ENCODE measurements at regions not wholly inside any gene's neighbourhood (a gene's known extent, or its start where the extent isn't known, plus 50 kb on each side); places are given as distances from the start of the nearest gene placed in this dataset.
A peak's percentile ranks its signal among the peaks of the same experiment; 100 is the strongest.

- Histone ChIP-seq H2AK5ac (ENCODE audit: insufficient read length, low read length) (no peak overlapping the region), H3K27me3 (ENCODE audit: insufficient read depth, low read length) (no peaks in the 10 kb centered on the region), H3K4me1 (ENCODE audit: insufficient read depth, low read length) (no peaks in the 10 kb centered on the region), H2BK120ac (ENCODE audit: low read depth, low read length, poor library complexity, severe bottlenecking) (no peak overlapping the region), H4K5ac (ENCODE audit: insufficient read length, low read depth, low read length) (no peak overlapping the region), H3K56ac (ENCODE audit: insufficient read length, low read depth, low read length) (peak overlapping the region; percentile 33), H2BK15ac (ENCODE audit: low read depth, low read length) (no peak overlapping the region), H2BK12ac (ENCODE audit: insufficient read length, low read depth, low read length) (no peak overlapping the region), H2BK5ac (ENCODE audit: insufficient read length, low read length) (no peak overlapping the region), H3K23ac (ENCODE audit: insufficient read length, low read depth, low read length) (no peak overlapping the region), H4K91ac (ENCODE audit: insufficient read length, low read depth, low read length) (no peak overlapping the region), H3K23me2 (ENCODE audit: insufficient read length, low read depth, low read length, poor library complexity, severe bottlenecking) (no peaks in the 10 kb centered on the region), H4K20me1 (ENCODE audit: control insufficient read depth, insufficient read depth, insufficient read length) (no peaks in the 10 kb centered on the region), H3K9ac (ENCODE audit: extremely low read depth, insufficient read length, low read length) (no peak overlapping the region), H3K14ac (ENCODE audit: insufficient read depth, low read length) (no peak overlapping the region), H4K8ac (replicated peaks; ENCODE audit: insufficient read length, low read depth, low read length) (no peak overlapping the region), H2AFZ (ENCODE audit: low read length) (no peak overlapping the region), H3K9me3 (ENCODE audit: control insufficient read depth, low read depth, low read length) (no peaks in the 10 kb centered on the region), H3K4ac (ENCODE audit: low read depth, low read length) (no peak overlapping the region), H3K27ac (ENCODE audit: insufficient read length, low read depth, low read length) (no peak overlapping the region), H3K4me2 (ENCODE audit: insufficient read depth, insufficient read length, low read length) (no peak overlapping the region), H3K18ac (ENCODE audit: insufficient read length, low read depth, low read length) (no peak overlapping the region), H2BK20ac (ENCODE audit: low read depth, low read length, poor library complexity, severe bottlenecking) (no peak overlapping the region), H3K79me2 (ENCODE audit: insufficient read depth, low read length) (no peaks in the 10 kb centered on the region), H3T11ph (ENCODE audit: low read length) (no peak overlapping the region), H3K79me1 (ENCODE audit: insufficient read depth, low read depth, low read length, poor library complexity, severe bottlenecking) (no peaks in the 10 kb centered on the region)
- no CpG with 5 or more reads among the region's 3 CpGs for WGBS (ENCODE audit: extremely low coverage, insufficient read length, low lambda C conversion rate)
- Mint-ChIP-seq H3K27ac (no peak overlapping the region), H3K4me1 (peaks cover 0 to 3% of the 10 kb centered on the region in 2 experiments; a peak in 3 of 4 replicates), H3K9me3 (peaks cover 2 to 3% of the 10 kb centered on the region in 2 experiments; a peak in 2 of 5 replicates), H3K27me3 (ENCODE audit: low read depth) (no peaks in the 10 kb centered on the region), H3K36me3 (ENCODE audit: insufficient read depth in 1 of 3, low read depth in 3 of 3) (peaks cover 0 to 3% (median 0%) of the 10 kb centered on the region in 3 experiments; a peak in 5 of 7 replicates), H3K4me3 (no peak overlapping the region)
- DNase-seq = no peak
- TF ChIP-seq, protein P1, sequence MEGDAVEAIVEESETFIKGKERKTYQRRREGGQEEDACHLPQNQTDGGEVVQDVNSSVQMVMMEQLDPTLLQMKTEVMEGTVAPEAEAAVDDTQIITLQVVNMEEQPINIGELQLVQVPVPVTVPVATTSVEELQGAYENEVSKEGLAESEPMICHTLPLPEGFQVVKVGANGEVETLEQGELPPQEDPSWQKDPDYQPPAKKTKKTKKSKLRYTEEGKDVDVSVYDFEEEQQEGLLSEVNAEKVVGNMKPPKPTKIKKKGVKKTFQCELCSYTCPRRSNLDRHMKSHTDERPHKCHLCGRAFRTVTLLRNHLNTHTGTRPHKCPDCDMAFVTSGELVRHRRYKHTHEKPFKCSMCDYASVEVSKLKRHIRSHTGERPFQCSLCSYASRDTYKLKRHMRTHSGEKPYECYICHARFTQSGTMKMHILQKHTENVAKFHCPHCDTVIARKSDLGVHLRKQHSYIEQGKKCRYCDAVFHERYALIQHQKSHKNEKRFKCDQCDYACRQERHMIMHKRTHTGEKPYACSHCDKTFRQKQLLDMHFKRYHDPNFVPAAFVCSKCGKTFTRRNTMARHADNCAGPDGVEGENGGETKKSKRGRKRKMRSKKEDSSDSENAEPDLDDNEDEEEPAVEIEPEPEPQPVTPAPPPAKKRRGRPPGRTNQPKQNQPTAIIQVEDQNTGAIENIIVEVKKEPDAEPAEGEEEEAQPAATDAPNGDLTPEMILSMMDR (conservative IDR thresholded peaks at IDR 0.05) = no peak
Observed at GRCh38 chr6:14472255-14472985, 354.8 kb downstream of the CD83 start.
